ENCODE measurements at regions not wholly inside any gene's neighbourhood (a gene's known extent, or its start where the extent isn't known, plus 50 kb on each side); places are given as distances from the start of the nearest gene placed in this dataset.

DNA sequence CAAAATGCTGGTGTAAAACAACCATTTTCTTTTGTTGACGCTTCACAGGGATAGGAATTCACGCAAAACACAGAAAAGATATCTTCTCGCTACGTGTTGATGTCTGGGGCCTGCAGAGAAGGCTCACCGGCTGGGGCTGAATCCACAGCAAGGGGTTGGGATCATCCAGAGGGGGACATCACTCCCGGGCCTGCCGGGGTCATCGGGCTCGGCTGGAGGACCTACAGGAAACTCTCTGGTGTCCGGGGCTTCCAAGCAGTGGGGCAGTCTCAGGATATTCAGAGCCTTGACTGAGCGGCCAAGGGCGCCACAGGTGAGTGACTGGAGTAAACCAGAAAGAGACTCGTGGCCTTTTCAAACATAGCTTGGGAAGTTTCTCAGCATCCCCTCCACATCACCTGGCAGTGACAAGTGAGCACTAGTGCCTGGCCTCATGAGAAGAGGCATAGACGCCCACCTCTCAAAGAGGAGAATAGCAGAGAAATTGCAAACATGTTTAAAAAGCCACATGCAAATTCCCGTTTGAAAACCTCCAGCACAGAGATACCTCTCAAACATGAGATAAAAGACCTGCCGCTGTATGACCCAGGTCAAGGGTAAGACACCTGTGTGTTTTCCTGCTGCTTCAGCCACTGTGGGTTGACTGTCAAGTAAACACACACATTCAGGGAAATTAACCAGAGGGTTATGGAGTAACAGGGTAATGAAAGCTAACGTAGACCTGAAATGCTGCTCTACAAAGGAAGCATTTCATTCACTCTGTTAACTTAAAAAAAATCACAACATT lies 50.8 kb upstream of the SIMC1 start:
- TF ChIP-seq, protein P1, sequence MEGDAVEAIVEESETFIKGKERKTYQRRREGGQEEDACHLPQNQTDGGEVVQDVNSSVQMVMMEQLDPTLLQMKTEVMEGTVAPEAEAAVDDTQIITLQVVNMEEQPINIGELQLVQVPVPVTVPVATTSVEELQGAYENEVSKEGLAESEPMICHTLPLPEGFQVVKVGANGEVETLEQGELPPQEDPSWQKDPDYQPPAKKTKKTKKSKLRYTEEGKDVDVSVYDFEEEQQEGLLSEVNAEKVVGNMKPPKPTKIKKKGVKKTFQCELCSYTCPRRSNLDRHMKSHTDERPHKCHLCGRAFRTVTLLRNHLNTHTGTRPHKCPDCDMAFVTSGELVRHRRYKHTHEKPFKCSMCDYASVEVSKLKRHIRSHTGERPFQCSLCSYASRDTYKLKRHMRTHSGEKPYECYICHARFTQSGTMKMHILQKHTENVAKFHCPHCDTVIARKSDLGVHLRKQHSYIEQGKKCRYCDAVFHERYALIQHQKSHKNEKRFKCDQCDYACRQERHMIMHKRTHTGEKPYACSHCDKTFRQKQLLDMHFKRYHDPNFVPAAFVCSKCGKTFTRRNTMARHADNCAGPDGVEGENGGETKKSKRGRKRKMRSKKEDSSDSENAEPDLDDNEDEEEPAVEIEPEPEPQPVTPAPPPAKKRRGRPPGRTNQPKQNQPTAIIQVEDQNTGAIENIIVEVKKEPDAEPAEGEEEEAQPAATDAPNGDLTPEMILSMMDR (conservative IDR thresholded peaks at IDR 0.05; ENCODE audit: low read depth, low read length), result no peak
- no peak for TF ChIP-seq EZH2 (IDR thresholded peaks at IDR 0.05; ENCODE audit: borderline replicate concordance, low read depth, low read length, poor library complexity, severe bottlenecking)

Data from A673 (cell line).